Sciatic nerve (tissue), 2 donors: ENCODE measurements at regions not wholly inside any gene's neighbourhood (a gene's known extent, or its start where the extent isn't known, plus 50 kb on each side); places are given as distances from the start of the nearest gene placed in this dataset.
"Not testable (repeated sequence)": the region's sequence is repeated elsewhere in the genome, so short reads cannot be mapped to it uniquely, and the experiment has no call there.

Experiments used
- ATAC-seq: fragments of 200-7000 bp; cut with Tn5 transposase; one replicate; pipeline ENCODE4 v1.9.1; 2020; ENCODE audit warnings: mild to moderate bottlenecking, moderate library complexity
- DNase-seq: peaks from one replicate; pipeline ENCODE4 v3.0.0-alpha.2; 2020; ENCODE audit warnings: low spot score
- intact Hi-C: fragments of 100-400 bp; cut with DNase I; formaldehyde crosslinking; loops from one replicate; pipeline ENCODE4 v1.14.2; 2022
- donor health status: DM: no; HTN: no; CAD: no.
- donor health status: DM: no; HTN: no; CAD: no.

DNA sequence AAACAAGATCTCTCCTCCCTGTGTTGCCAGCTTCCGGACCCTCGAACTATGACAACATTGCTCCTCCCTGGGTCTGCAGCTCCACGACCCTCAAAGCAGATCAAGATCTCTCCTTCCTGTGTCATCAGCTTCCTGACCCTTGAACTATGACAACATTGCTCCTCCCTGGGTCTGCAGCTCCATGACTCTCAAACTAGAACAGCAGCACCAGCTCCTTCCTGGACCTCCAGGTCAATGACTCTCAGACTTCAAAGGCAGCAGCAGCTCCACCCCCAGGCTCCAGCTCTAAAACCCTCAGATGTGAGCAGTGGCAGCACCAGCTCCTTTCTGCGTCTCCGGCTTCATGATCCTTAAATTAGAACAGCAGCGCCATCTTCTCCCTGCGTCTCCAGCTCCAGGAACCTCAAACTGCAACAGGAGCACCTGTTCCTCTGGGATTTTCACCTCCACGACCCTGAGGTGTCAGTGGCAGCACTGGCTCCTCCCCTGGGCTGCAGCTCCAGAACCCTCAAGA, 341.0 kb upstream of the SULF2 start:
- no peak for DNase-seq
- intact Hi-C loops: loop anchor here (2.0 kb wide), 1 partner anchor 63 kb away; no protein-coding TSS in a partner anchor
- no peak for ATAC-seq

GRCh38 chr20:48124960-48125359, 339.7 kb upstream of the SULF2 start:
- ATAC-seq (no peak), DNase-seq (no peak)
- intact Hi-C loops: no loop called here

DNA sequence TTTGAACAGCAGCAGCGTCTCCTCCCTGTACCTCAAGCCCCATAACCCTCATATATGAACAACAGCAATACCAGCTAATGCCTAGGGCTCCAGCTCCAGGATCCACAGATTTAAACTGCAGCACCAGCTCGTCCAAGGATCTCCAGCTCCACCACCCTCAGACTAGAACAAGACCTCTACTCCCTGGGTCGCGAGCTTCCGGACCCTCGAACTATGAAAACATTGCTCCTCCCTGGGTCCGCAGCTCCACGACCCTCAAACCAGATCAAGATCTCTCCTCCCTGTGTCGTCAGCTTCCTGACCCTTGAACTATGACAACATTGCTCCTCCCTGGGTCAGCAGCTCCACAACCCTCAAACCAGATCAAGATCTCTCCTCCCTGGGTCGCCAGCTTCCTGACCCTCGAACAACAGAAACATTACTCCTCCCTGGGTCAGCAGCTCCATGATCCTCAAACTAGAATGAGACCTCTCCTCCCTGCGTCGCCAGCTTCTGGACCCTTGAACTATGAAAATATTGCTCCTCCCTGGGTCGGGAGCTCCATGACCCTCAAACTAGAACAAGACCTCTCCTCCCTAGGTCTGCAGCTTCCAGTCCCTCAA, 339.0 kb upstream of the SULF2 start:
- ATAC-seq: no peak
- DNase-seq: no peak
- intact Hi-C loops: no loop called here

GRCh38 chr20:48120120-48120519, 334.8 kb upstream of the SULF2 start:
- intact Hi-C loops: no loop called here
- no peak for ATAC-seq

DNA sequence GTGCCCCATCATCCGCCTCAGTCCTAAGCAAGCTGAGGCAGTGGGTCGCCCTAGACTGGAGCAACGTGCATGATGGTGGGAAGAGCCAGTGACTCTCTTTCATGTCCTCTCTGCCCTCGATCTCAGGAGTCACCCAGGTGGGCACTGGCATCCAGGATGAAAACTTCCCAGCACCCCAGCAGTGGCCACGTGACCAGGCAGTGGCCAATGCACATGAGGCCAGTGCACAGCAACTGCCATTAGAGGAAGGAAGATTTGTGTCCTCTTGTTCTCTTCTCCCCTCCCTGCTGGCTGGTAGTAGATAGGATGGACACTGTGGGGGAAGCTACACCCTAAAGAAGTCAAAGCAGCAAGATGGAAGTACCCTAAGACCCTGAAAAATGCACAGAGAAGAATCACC, 334.1 kb upstream of the SULF2 start:
- intact Hi-C loops, ATAC-seq, DNase-seq: not testable (repeated sequence)

More at GRCh38 chr20:48120120-48120519, 334.8 kb upstream of the SULF2 start:
- DNase-seq: no peak

DNA sequence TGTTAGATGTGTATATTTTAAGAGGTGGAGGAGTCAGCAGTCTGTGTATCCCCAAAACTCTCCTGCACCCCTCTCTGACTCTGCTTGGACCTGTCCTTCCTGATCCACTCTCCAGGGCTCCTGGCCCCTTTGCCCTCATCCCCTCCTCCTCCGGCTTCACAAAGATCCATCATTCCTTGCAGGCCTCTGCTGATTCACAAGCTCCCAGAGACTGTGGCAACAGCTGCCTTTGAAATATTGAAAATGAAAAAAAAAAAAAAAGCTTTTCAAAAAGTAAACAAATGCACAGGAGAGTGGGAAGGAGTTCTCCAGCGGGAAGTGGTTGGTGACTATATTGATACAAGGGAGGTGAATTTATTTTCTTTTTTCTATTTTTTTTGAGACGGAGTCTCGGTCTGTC, 330.2 kb upstream of the SULF2 start:
- ATAC-seq: no peak
- no peak for DNase-seq
- intact Hi-C loops: no loop called here

DNA sequence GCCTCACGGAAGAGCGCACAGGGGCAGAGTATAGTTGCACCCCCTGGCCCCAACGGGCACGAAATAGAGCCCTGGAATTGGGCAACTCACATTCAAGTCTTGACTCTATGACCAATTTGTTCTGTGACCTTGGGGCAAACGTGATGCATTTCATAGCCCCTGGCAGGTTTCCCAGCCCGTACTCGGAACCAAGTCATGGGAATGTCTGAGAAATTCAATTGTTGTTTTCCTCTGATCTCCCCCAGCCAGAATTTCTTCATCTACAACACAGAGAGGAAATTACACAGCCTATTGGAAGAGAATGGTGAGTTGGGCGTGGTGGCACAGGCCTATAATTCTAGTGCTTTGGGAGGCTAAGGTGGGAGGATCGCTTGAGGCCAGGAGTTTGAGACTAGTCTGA, 322.3 kb upstream of the SULF2 start:
- intact Hi-C loops: no loop called here
- DNase-seq: no peak
- ATAC-seq: no peak

DNA sequence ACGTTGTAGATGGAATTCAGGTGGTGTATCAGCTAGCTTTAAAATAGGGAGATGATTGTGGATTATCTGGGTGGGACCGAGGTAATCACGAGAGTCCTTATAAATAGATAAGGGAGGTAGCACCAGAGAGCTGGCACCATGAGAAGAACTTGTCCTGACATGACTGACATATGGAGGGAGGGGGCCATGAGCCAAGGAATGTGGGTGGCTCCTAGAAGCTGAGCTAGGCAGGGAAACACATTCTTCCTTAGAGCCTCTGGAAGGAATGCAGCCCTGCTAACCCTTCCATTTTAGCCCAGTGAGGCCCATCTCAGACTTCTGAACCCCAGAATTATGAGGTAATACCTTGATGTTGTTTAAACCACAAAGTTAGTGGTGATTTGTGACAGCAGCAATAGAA, 321.1 kb upstream of the SULF2 start:
- ATAC-seq (no peak), DNase-seq (no peak)
- intact Hi-C loops: no loop called here

DNA sequence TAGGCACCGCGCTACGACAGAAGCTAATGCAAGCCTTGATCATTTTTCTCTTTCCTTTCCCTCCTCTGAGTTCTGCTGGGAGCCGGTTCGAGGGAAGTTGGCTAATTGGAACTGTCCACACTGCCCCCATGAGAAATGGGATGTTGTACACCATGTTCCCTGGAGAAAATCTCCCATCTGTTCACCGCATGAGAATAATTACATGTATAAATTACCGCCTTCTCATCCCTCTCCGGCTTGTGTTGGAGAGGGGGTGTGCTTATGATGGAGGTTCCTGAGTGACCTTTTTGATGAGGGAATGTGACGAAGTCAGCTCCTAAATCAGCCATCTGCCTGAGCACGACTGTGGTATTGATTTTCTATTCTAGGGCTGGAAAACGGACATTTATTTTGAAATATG, 320.2 kb upstream of the SULF2 start:
- DNase-seq: no peak
- ATAC-seq: no peak
- intact Hi-C loops: no loop called here

- no peak for ATAC-seq
- DNase-seq: no peak
- intact Hi-C loops: no loop called here
Observed at GRCh38 chr20:48102931-48103660, 317.8 kb upstream of the SULF2 start.

GRCh38 chr20:48102076-48102787, 317.0 kb upstream of the SULF2 start:
- DNase-seq (no peak), ATAC-seq (no peak)
- intact Hi-C loops: no loop called here

GRCh38 chr20:48100483-48100882, 315.2 kb upstream of the SULF2 start:
- intact Hi-C loops: no loop called here
- ATAC-seq: no peak
- DNase-seq: no peak

GRCh38 chr20:48098866-48099265, 313.6 kb upstream of the SULF2 start:
- no peak for DNase-seq
- ATAC-seq: no peak
- intact Hi-C loops: no loop called here

DNA sequence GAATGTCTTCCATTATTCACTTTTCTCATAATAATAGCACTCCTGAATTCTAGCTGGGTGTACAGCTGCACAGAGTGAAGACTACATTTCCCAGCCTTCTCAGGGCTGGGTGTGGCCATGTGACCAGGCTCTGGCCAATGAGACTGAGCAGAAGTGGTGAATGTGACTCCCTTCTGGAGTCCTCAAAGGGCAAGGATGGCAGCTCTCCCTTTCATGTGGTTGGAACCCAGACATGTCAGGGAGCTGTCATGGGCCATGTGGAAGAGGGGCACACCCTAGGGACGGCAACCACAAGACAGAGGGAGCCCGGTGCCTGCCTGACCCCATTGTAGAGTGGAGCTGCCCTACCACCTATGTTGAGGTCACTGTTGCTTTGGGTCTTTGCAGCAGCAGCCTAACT, 312.8 kb upstream of the SULF2 start:
- no peak for DNase-seq
- intact Hi-C loops: no loop called here
- ATAC-seq: no peak

DNA sequence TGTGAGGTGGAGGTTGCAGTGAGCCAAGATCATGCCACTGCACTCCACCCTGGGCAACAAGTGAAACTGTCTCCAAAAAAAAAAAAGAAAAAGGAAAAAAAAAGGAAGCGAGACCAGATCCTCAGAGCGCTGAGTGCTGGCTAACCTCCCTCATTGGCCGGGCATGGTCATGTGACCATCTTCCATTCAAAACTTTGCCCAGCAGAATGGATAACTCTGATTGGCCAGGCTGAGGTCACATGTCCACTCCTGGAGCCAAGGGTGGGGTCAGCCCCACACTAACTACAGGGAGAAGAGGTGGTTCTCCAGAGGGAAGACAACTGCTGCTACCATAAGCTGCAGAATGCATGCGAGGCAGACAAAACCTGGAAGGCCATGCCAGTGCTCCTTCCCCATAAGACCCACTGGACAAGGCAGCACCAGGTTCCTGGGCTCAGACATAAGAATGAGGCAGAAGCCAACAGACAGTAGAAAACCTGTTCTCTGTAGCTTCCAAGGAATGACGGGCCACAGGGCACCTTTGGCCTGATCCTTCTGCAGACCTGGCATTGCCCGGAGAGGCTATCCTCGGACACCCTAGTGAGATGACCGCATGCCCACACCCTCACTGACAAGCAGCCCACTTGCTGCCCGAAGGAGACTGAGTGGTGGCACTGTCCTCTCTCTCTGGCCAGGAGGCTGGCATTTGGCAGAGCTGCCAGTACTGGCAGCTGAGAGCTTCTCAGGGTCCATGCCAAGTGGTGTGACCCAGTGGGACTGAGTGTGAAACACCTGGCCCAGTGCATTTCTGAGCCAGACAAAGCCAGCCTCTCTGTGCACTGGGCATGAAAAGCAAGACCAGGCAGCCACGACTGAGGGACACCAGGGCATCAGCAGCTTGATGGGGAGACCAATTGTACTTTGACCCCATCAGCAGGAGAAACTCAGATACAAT, 311.9 kb upstream of the SULF2 start:
- intact Hi-C loops: no loop called here
- no peak for ATAC-seq
- no peak for DNase-seq

GRCh38 chr20:48096212-48096875, 311.1 kb upstream of the SULF2 start:
- no peak for DNase-seq
- intact Hi-C loops: no loop called here
- no peak for ATAC-seq

DNA sequence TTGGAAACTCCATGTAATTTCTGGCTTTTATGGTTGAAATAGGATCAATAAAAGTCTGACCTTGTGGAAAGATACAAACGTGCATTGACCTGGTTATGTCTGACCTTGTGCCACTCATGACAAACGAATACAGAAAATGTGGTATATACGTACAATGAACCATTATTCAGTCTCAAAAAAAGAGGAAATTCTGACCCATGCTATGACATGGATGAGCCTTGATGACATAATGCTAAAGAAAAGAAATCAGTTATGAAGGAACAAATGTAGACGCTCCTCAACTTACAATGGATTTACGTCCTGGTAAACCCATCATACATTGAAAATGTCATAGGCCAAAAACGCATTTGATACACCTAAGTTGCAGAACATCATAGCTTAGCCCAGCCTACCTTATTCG, 309.7 kb upstream of the SULF2 start:
- DNase-seq: no peak
- intact Hi-C loops: no loop called here
- no peak for ATAC-seq

- DNase-seq: no peak
- intact Hi-C loops: no loop called here
- ATAC-seq: no peak
Observed at GRCh38 chr20:48094196-48094749, 309.0 kb upstream of the SULF2 start.
